HG03135 (cell line): ENCODE measurements at regions not wholly inside any gene's neighbourhood (a gene's known extent, or its start where the extent isn't known, plus 50 kb on each side); places are given as distances from the start of the nearest gene placed in this dataset.

Source experiments
- ATAC-seq: cut with Tn5 transposase; IDR thresholded peaks from one replicate; pipeline ENCODE4 v1.9.1; 2021; ENCODE audit warnings: mild to moderate bottlenecking, moderate library complexity; ENCODE audit not compliant: unreplicated experiment

- ATAC-seq = no peak
These were observed 50.9 kb upstream of the NLK start for GRCh38 chr17:27991462-27991993.
